KOPT-K1 (cell line): ENCODE measurements at regions not wholly inside any gene's neighbourhood (a gene's known extent, or its start where the extent isn't known, plus 50 kb on each side); places are given as distances from the start of the nearest gene placed in this dataset.

Experiments used
- H3K27ac ChIP-seq: fragments of 200-600 bp; sonication (generic); 2 replicates; pipeline ENCODE4 v1.5.1; 2016; ENCODE audit warnings: antibody characterized with exemption, mild to moderate bottlenecking, low read depth, low read length; ENCODE audit not compliant: poor library complexity, severe bottlenecking
- H3K36me3 ChIP-seq: fragments of 200-600 bp; sonication (generic); 2 replicates; pipeline ENCODE4 v1.5.1; 2017; ENCODE audit warnings: antibody characterized with exemption, mild to moderate bottlenecking, low read length, moderate library complexity; ENCODE audit not compliant: insufficient read depth
- H3K9me3 ChIP-seq: fragments of 200-600 bp; sonication (generic); 2 replicates; pipeline ENCODE4 v1.5.1; 2017; ENCODE audit warnings: antibody characterized with exemption, low read length, mild to moderate bottlenecking; ENCODE audit not compliant: insufficient read depth, poor library complexity, severe bottlenecking

DNA sequence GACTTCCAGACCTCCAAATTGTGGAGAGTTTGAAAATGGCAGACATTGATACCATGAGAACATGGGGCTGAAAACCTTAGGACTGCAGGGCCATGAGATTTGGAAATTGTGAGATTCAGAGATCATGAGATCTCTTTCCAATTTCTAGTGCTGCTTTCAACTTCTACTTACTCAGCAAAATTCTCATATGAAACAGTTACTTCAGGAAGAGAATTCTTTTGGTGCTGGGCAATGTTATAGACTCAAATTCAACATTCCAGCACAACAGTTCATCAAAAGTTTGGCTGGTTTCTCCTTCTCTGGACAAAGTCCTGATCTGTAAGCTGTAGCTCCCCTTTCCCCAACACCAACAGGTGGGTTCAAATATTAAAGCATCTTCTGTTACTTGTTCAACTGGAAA lies 506.9 kb upstream of the NECTIN3 start:
- no peaks in the 10 kb centered on the region for H3K36me3 ChIP-seq
- no peaks in the 10 kb centered on the region for H3K9me3 ChIP-seq
- no peak overlapping the region for H3K27ac ChIP-seq

DNA sequence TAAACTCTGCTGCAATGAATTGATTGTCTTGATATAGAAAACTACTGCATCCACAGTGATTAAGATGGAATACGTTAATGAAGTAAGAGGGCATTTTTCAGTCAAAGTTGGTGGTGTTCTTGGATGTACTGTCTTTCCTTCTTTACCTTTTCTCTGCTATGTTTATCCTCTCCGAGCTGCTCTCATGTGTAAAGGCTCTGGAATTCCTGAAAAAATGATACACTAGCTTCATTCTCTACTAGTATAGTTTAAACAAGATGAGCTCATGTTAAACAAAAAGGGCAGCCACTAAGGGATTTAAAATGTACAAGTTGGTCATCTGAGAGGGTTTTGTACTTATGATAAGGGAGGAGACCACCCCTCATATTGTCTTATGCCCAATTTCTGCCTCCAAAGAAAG lies 504.6 kb upstream of the NECTIN3 start:
- Histone ChIP-seq H3K9me3 (no peaks in the 10 kb centered on the region), H3K36me3 (no peaks in the 10 kb centered on the region), H3K27ac (no peak overlapping the region)

DNA sequence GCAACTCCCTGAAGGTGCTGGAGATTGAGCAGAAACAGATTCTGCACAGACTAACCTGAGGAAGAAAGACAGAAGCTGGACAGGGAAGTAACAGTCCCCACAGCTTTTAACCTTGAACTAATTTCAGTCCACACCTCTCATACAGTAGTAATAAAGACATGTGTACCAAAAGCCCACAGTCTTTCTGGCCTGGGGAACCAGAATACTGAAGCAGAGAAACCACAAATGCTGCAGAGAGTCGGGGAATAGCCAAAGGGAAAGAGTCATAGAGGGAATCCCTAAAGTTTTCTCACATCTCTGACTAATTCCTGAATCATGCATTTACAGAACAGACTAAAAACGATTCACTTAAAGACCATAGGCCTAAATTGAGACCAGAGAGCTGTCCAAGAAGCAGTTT lies 503.4 kb upstream of the NECTIN3 start:
- H3K36me3 ChIP-seq: no peaks in the 10 kb centered on the region
- no peak overlapping the region for H3K27ac ChIP-seq
- H3K9me3 ChIP-seq: no peaks in the 10 kb centered on the region

DNA sequence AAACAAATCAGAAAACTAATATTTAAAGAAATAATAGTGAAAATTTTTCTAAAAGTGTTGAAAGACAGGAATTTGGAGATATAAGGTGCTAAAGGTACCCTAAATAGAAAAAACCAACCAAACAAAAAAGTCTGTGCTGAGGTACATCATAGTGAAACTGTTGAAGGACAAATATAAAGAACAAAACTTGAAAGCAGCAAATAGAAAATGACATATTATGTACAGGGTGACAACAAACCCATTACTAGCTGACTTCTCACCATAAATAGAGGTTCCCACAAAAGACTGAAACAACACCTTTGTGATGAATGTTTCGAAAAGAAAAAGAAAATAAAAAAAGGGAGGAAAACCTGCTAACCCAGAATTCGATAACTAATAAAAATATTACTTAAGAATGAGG lies 502.5 kb upstream of the NECTIN3 start:
- Histone ChIP-seq H3K9me3 (no peaks in the 10 kb centered on the region), H3K27ac (no peak overlapping the region), H3K36me3 (no peaks in the 10 kb centered on the region)

DNA sequence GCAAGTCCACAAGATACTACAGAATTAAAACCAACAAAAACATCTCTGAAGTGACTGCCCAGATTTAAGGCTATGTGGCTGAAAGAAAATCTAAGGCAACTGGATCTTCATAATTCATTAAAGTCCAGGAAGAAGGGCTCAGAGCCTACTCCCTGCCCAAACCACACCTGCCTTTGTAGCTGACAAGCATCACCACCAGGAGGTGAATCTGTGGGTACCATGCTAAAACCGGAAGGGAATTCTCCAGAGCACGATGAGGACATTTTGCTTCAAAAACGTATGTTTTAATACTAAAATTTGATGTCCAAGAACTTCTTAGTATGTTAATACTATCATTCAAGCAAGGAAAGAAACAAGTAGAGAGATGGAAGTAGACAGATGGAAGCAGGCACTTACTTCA lies 495.9 kb upstream of the NECTIN3 start:
- Histone ChIP-seq H3K9me3 (no peaks in the 10 kb centered on the region), H3K27ac (no peak overlapping the region), H3K36me3 (no peaks in the 10 kb centered on the region)

DNA sequence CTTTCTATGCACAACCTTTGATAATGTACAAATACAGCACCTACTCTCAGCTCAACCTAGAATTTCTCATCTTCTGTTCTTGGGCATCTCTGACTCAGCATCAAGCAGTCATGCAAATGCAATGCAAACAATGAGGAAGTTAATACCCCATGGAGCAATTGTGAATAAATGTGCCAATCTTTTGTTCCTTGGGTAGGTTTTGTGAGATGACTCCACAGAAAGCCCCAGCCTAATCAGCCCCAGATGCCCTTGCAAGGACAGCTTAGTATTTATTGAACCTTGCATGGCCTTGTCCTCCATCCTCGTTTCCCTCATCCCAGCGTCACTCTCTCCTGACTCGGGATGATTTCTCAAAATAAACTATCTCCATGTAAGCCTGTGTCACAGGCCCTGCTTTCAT lies 494.7 kb upstream of the NECTIN3 start:
- Histone ChIP-seq H3K27ac (no peak overlapping the region), H3K36me3 (no peaks in the 10 kb centered on the region), H3K9me3 (no peaks in the 10 kb centered on the region)

DNA sequence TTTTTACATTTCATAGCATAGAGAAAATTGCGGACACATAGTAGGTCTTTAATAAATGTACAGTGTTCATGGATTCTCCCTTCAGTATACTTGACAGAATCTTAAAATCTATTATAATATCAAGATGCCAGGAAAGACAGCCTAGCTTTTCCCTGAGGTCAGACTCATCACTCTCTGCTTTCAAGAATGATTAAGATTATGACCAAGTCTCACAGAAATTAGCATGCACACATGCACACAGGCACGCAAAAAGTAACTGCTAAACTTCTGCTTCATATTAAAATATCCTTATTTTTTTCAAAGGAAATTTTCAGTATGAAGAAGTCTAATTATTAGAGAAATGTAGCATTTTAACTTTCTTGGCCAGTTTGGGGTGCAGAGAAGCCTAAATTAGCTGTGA lies 493.8 kb upstream of the NECTIN3 start:
- Histone ChIP-seq H3K36me3 (no peaks in the 10 kb centered on the region), H3K27ac (no peak overlapping the region), H3K9me3 (no peaks in the 10 kb centered on the region)

DNA sequence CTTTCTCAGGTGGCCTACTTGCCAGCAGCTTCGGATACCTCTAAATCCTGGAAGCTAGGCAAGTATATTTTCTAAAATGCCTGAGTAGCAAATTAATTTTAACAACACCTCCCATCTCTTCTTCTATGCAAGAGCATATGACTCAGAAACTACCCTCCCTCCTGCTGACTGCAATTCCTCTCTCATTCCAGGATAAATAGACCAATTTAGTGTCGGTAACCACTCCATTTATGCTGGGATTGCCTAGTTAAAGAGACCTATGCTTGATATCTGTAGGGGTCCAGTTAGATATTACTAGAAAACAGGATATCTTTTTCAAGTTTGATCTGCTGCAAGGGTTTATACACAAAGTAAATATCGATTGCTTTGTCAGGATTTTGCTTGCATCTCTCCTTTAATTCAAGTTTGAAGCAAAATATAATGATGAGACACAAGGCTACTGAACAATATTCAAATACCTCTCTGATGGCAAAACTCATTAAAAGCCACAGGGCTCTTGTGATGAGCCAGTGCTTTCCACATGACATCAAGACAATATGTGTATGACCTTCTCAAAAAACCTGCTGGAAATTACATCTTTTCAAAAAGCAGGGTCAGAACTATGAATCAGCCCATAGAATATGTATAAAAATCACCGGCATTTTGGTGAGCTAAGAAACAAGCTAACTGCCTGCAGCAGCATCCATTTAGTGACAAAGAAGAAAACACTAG lies 491.6 kb upstream of the NECTIN3 start:
- Histone ChIP-seq H3K9me3 (no peaks in the 10 kb centered on the region), H3K27ac (no peak overlapping the region), H3K36me3 (no peaks in the 10 kb centered on the region)

DNA sequence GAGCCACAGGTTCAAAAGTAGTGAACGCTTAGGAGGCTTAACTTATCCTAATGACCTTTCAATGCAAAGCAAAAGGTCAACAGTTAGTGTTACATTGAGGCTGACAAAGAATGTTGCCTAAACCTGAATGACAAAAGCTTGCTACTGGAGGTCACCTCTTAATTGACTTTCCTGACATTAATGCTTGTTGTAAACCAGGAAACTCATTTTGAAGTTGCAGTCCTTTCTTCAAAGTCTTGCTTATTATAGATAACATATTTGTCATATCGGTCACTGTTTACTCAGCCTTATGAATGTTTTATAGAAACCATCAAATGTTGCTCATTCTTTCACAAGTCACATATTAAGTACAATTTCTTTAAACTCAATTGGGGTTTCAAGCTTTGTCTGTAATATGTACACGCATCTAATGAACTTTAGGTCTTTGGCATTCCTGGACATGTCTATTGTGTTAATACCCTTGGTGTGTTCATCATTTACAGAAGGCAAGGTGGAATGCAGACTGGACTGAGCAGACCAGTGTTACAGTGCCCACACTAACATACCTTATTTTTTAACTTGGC lies 488.2 kb upstream of the NECTIN3 start:
- H3K27ac ChIP-seq: no peak overlapping the region
- H3K9me3 ChIP-seq: no peaks in the 10 kb centered on the region
- no peaks in the 10 kb centered on the region for H3K36me3 ChIP-seq

DNA sequence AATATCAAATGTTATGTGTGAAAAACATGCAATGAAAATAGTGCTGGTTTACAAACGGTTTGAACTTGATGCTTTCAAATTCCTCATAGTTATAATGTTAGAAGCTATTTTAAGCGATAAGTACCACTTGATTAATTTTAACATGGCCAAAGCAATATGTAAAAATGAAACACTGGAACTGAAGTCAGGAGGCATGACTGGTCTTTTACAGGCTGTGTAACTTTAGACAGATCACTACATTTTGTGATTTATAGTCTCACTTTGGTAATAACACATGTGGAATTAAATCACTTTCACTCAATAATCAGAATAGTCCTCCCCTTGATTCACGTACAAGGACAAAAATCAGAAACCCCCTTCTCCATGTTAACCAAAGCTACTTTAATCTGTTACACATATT lies 482.7 kb upstream of the NECTIN3 start:
- no peaks in the 10 kb centered on the region for H3K36me3 ChIP-seq
- no peak overlapping the region for H3K27ac ChIP-seq
- peaks cover 4% of the 10 kb centered on the region for H3K9me3 ChIP-seq

DNA sequence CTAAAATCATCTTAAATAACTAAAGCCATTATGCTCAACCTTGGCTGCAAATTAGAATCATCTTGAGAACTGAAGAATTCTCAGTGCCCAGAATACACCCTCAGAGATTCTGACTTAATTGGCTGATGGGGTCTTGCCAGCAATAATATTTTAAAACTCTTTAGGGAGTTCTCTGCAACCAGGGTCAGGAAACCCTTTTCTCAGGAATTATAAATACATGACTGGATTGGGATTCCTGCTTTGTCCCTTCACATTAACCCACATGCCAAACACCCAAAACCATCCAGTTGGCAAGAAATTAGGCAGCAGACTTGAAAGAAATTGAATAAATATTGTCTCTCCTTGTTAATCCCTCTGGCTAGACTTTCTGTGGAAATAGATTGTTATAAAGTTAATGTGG lies 482.3 kb upstream of the NECTIN3 start:
- Histone ChIP-seq H3K9me3 (peaks cover 8% of the 10 kb centered on the region), H3K27ac (no peak overlapping the region), H3K36me3 (no peaks in the 10 kb centered on the region)

DNA sequence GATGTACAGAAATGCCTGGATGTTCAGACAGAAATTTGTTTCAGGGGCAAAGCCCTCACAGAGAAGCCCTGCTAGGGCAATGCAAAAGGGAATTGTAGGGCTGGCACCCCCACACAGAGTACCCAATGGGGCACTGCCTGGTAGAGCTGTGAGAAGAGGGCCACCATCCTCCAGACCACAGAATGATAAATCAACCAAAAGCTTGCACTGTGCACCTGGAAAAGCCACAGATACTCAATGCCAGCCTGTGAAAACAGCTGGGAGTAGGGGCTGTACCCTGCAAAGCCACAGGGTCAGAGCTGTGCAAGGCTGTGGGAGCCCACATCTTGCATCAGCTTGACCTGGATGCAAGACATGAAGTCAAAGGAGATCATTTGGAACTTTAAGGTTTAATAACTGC lies 477.9 kb upstream of the NECTIN3 start:
- H3K9me3 ChIP-seq: peaks cover 9% of the 10 kb centered on the region
- no peak overlapping the region for H3K27ac ChIP-seq
- H3K36me3 ChIP-seq: no peaks in the 10 kb centered on the region

DNA sequence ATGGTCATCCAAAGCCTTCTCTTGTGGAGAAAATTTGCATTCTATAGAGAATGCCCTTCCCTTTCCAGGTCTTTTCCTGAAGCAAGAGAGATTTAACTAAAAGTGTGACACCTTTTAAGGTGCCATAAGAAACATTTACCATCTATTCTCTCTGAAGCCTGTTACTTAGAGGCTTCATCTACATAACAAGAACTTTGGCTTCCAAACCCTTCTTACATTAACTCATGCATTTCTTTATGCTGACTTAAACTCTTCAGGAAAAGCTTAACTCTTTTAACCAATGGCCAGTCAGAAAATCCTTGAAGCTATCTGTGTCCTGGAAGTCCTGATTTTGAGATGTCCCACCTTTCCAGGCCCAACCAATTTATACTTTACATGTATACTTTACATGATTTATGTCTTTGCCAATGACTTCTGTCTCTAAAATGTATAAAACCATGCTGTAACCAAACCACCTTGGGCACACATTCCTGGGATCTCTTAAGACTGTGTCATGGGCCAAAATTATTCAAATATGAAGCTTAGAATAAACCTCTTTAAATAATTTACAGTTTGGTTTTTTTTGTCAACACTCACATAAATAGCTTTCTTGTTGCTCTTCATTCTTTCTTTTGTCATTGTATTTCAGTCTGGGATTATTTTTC lies 472.6 kb upstream of the NECTIN3 start:
- Histone ChIP-seq H3K27ac (no peak overlapping the region), H3K36me3 (no peaks in the 10 kb centered on the region), H3K9me3 (peaks cover 5% of the 10 kb centered on the region)

DNA sequence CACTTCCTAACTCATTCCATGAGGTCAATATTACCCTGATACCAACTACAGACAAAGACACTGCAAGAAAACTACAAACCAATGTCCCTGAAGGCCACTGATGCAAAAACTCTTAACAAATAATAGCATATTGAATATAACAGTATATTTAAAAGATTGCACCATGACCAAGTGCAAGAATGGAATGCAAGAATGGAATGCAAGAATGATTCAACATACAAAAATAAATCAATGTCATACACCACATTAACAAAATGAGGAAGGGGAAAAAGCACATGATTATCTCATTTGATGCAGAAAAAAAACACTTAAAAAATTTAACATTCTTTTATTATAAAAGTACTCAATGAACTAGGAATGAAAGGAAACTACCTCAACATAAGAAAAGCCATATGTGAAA lies 463.1 kb upstream of the NECTIN3 start:
- Histone ChIP-seq H3K27ac (no peak overlapping the region), H3K9me3 (no peaks in the 10 kb centered on the region), H3K36me3 (no peaks in the 10 kb centered on the region)

DNA sequence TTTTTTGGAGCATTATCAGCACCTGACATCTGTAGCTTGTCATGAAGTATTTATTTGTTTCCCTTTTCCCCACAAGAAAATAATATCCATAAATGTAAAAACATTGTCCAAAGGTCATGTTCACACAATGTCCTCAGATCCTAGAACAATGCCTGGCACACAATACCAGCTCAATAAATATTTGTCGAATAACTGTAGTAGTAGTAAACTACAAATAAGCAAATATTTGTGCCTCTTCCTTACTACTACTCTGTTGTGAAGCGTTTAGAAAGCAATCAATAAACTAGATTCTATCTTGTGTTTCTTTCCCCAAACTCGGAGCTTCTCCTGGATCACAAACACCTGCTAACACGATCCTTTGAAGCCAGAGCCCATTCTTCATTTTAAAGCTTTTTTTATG lies 459.6 kb upstream of the NECTIN3 start:
- Histone ChIP-seq H3K36me3 (no peaks in the 10 kb centered on the region), H3K27ac (no peak overlapping the region)

DNA sequence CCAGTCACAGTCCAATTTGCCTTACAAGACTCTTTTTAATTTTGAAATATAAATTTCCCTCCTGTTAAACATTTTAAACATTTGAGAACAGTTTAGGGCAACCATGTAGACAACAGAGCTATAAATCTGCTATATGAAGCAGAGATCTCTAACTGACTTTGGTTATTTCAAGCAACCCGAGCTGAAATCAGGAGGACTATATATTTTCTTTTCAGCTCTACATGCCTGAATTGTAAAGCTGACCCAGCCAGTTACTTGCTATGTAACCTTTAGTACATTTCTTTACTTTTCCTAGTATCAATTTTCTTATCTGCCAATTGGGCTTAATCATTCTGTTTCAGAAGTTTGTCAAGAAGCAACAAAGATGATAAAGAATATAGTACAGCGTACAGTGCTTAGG lies 457.4 kb upstream of the NECTIN3 start:
- Histone ChIP-seq H3K27ac (no peak overlapping the region), H3K36me3 (no peaks in the 10 kb centered on the region), H3K9me3 (no peaks in the 10 kb centered on the region)

More for the DNA sequence above, 459.6 kb upstream of the NECTIN3 start:
- H3K9me3 ChIP-seq: no peaks in the 10 kb centered on the region
